C4-2B (cell line): ENCODE measurements at regions not wholly inside any gene's neighbourhood (a gene's known extent, or its start where the extent isn't known, plus 50 kb on each side); places are given as distances from the start of the nearest gene placed in this dataset.

Experiments used
- ZFX ChIP-seq: fragments of 450-650 bp; IDR thresholded peaks from 2 replicates; pipeline ENCODE4 v1.6.1; 2017
- TF ChIP-seq, protein P1 (sequence below): fragments of 450-650 bp; conservative IDR thresholded peaks from 2 replicates; pipeline ENCODE4 v1.5.1; 2017; ENCODE audit warnings: mild to moderate bottlenecking

GRCh38 chr5:164187785-164188184, 682.4 kb downstream of the MAT2B start:
- TF ChIP-seq, protein P1, sequence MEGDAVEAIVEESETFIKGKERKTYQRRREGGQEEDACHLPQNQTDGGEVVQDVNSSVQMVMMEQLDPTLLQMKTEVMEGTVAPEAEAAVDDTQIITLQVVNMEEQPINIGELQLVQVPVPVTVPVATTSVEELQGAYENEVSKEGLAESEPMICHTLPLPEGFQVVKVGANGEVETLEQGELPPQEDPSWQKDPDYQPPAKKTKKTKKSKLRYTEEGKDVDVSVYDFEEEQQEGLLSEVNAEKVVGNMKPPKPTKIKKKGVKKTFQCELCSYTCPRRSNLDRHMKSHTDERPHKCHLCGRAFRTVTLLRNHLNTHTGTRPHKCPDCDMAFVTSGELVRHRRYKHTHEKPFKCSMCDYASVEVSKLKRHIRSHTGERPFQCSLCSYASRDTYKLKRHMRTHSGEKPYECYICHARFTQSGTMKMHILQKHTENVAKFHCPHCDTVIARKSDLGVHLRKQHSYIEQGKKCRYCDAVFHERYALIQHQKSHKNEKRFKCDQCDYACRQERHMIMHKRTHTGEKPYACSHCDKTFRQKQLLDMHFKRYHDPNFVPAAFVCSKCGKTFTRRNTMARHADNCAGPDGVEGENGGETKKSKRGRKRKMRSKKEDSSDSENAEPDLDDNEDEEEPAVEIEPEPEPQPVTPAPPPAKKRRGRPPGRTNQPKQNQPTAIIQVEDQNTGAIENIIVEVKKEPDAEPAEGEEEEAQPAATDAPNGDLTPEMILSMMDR, result no peak
- TF ChIP-seq ZFX, result no peak
